ENCODE measurements at regions not wholly inside any gene's neighbourhood (a gene's known extent, or its start where the extent isn't known, plus 50 kb on each side); places are given as distances from the start of the nearest gene placed in this dataset.
"Not testable (repeated sequence)": the region's sequence is repeated elsewhere in the genome, so short reads cannot be mapped to it uniquely, and the experiment has no call there.

- no peaks in the 10 kb centered on the region for H3K27me3 ChIP-seq
- TF ChIP-seq, protein P1, sequence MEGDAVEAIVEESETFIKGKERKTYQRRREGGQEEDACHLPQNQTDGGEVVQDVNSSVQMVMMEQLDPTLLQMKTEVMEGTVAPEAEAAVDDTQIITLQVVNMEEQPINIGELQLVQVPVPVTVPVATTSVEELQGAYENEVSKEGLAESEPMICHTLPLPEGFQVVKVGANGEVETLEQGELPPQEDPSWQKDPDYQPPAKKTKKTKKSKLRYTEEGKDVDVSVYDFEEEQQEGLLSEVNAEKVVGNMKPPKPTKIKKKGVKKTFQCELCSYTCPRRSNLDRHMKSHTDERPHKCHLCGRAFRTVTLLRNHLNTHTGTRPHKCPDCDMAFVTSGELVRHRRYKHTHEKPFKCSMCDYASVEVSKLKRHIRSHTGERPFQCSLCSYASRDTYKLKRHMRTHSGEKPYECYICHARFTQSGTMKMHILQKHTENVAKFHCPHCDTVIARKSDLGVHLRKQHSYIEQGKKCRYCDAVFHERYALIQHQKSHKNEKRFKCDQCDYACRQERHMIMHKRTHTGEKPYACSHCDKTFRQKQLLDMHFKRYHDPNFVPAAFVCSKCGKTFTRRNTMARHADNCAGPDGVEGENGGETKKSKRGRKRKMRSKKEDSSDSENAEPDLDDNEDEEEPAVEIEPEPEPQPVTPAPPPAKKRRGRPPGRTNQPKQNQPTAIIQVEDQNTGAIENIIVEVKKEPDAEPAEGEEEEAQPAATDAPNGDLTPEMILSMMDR (IDR thresholded peaks at IDR 0.05) = no peak
- no peak for TF ChIP-seq POLR2A (IDR thresholded peaks at IDR 0.05)
- H3K36me3 ChIP-seq = no peaks in the 10 kb centered on the region
- no peak for DNase-seq
- no peak overlapping the region for H3K4me3 ChIP-seq
- H3K27ac ChIP-seq = no peak overlapping the region
- H3K9me3 ChIP-seq = no peaks in the 10 kb centered on the region
- H3K4me1 ChIP-seq = no peaks in the 10 kb centered on the region
- intact Hi-C loops (cut with DNase I; ENCODE audit: low total_unique reads) = no loop called here
Observed at GRCh38 chr6:6760002-6760401, 171.5 kb downstream of the LY86 start.

DNA sequence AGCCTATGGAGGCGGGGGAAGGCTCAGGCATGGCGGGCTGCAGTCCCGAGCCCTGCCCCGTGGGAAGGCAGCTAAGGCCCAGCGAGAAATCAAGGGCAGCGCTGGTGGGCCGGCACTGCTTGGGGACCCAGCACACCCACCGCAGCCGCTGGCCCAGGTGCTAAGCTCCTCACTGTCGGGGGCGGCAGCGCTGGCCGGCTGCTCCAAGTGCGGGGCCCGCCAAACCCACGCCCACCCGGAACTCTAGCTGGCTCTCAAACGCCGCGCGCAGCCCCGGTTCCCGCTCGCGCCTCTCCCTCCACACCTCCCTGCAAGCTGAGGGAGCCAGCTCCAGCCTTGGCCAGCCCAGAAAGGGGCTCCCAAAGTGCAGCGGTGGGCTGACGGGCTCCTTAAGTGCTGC, 174.0 kb downstream of the LY86 start:
- DNase-seq; H3K4me3 ChIP-seq; H3K4me1 ChIP-seq; intact Hi-C loops (cut with DNase I; ENCODE audit: low total_unique reads); H3K36me3 ChIP-seq; H3K9me3 ChIP-seq; H3K27ac ChIP-seq; H3K27me3 ChIP-seq: not testable (repeated sequence)

GRCh38 chr6:6764764-6765434, 176.4 kb downstream of the LY86 start:
- intact Hi-C loops (cut with DNase I; ENCODE audit: low total_unique reads) = no loop called here
- Histone ChIP-seq H3K4me3 (no peak overlapping the region), H3K27me3 (no peaks in the 10 kb centered on the region), H3K9me3 (no peaks in the 10 kb centered on the region), H3K36me3 (no peaks in the 10 kb centered on the region), H3K4me1 (no peaks in the 10 kb centered on the region), H3K27ac (no peak overlapping the region)
- no peak for DNase-seq
- no peak for TF ChIP-seq POLR2A (IDR thresholded peaks at IDR 0.05)
- TF ChIP-seq, protein P1 (IDR thresholded peaks at IDR 0.05) = no peak

DNA sequence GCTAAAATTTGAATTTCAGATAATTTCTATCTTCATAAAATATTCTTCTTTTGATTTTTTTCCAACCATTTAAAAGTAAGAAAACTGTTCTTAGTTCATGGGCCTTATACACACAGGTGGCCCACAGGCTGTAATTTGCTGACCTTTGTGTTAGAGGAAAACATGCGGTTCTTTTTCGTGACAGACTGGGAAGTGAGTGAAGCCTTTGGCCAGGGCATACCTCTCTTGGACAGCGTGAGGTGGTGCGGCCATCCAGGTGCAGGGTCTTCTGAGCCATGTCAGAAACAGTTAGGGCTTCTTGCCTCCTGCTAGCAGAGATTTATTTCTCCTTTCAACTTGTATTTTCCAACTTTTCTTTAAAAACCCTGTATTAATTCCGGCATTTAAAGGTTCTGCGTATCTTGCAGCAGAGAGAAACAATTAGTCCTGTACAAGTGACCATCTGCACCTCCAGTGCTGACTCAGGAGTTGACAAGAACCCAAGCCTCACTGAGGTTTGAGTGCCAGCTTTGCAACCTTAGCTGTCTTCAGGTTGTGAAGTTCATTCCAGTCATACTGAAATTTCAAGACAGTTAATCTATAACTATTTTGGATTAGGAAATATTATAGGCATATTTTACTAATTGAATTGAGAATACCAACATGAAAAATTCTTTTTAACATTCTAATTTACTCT, 177.8 kb downstream of the LY86 start:
- H3K4me1 ChIP-seq = no peaks in the 10 kb centered on the region
- intact Hi-C loops (cut with DNase I; ENCODE audit: low total_unique reads) = no loop called here
- H3K9me3 ChIP-seq = no peaks in the 10 kb centered on the region
- no peaks in the 10 kb centered on the region for H3K27me3 ChIP-seq
- H3K4me3 ChIP-seq = no peak overlapping the region
- H3K36me3 ChIP-seq = no peaks in the 10 kb centered on the region
- DNase-seq = no peak
- TF ChIP-seq POLR2A (IDR thresholded peaks at IDR 0.05) = no peak
- TF ChIP-seq, protein P1 (IDR thresholded peaks at IDR 0.05) = no peak
- no peak overlapping the region for H3K27ac ChIP-seq

- Histone ChIP-seq H3K27me3 (no peaks in the 10 kb centered on the region), H3K27ac (no peak overlapping the region), H3K36me3 (no peaks in the 10 kb centered on the region), H3K9me3 (no peaks in the 10 kb centered on the region), H3K4me3 (no peak overlapping the region), H3K4me1 (no peaks in the 10 kb centered on the region)
- TF ChIP-seq POLR2A (IDR thresholded peaks at IDR 0.05) = no peak
- TF ChIP-seq, protein P1 (IDR thresholded peaks at IDR 0.05) = no peak
- DNase-seq = no peak
- intact Hi-C loops (cut with DNase I; ENCODE audit: low total_unique reads) = no loop called here
Observed at GRCh38 chr6:6769466-6769865, 180.9 kb downstream of the LY86 start.

All from uterus (tissue), 3 donors.